Neural progenitor cell (in vitro differentiated cells): ENCODE measurements at regions not wholly inside any gene's neighbourhood (a gene's known extent, or its start where the extent isn't known, plus 50 kb on each side); places are given as distances from the start of the nearest gene placed in this dataset.

Experiments used
- CTCF ChIP-seq: fragments of 200-600 bp; sonication (generic); IDR thresholded peaks from 2 replicates; pipeline ENCODE4 v1.5.1; 2017; ENCODE audit warnings: antibody characterized with exemption, mild to moderate bottlenecking
- EZH2 ChIP-seq: fragments of 200-600 bp; sonication (generic); IDR thresholded peaks from 2 replicates; pipeline ENCODE4 v1.6.1; 2017; ENCODE audit warnings: antibody characterized with exemption, mild to moderate bottlenecking, moderate library complexity
- EZH2phosphoT487 ChIP-seq: fragments of 200-600 bp; sonication (generic); IDR thresholded peaks from 2 replicates; pipeline ENCODE4 v1.6.1; 2017; ENCODE audit warnings: antibody characterized with exemption

- no peak for TF ChIP-seq CTCF
- no peak for TF ChIP-seq EZH2
- TF ChIP-seq EZH2phosphoT487, result no peak
Measured at GRCh38 chr4:110953191-110953590, 330.3 kb upstream of the PITX2 start.
